ENCODE measurements at regions not wholly inside any gene's neighbourhood (a gene's known extent, or its start where the extent isn't known, plus 50 kb on each side); places are given as distances from the start of the nearest gene placed in this dataset.

- intact Hi-C loops (cut with DNase I, micrococcal nuclease) = no loop called here
- Histone ChIP-seq H3K4me3 (ENCODE audit: low read length) (no peak overlapping the region), H3K4me1 (ENCODE audit: insufficient read depth, low read length) (peaks cover 3% of the 10 kb centered on the region), H3K27ac (ENCODE audit: low read depth in 1 of 2, low read length in 2 of 2) (no peak overlapping the region), H3K36me3 (ENCODE audit: insufficient read depth, low read length) (no peaks in the 10 kb centered on the region), H3K9me3 (ENCODE audit: control insufficient read depth in 1 of 2, insufficient read depth in 1 of 2, low read length in 2 of 2) (no peaks in the 10 kb centered on the region), H3K27me3 (ENCODE audit: control insufficient read depth in 1 of 2, insufficient read depth in 2 of 2, low read length in 2 of 2) (no peaks in the 10 kb centered on the region)
- no peak overlapping the region for H3K4me3 Mint-ChIP-seq
- no peak for ATAC-seq (ENCODE audit: poor library complexity)
- ChIA-PET POLR2A (no interaction called here), CTCF (no interaction called here)
- H3K27ac Mint-ChIP-seq = no peak overlapping the region
- no peak for DNase-seq
- H3K9me3 Mint-ChIP-seq = no peaks in the 10 kb centered on the region
- H3K27me3 Mint-ChIP-seq = no peaks in the 10 kb centered on the region
- H3K36me3 Mint-ChIP-seq (ENCODE audit: low read depth) = no peaks in the 10 kb centered on the region
- no peaks in the 10 kb centered on the region for H3K4me1 Mint-ChIP-seq (ENCODE audit: low read depth)
- TF ChIP-seq CTCF (IDR thresholded peaks at IDR 0.05) = no peak
Observed at GRCh38 chr18:59800897-59801296, 98.9 kb upstream of the PMAIP1 start.

GRCh38 chr18:59799383-59800015 is 100.3 kb upstream of the PMAIP1 start:
- no peaks in the 10 kb centered on the region for H3K4me1 Mint-ChIP-seq (ENCODE audit: low read depth)
- intact Hi-C loops (cut with DNase I, micrococcal nuclease) = no loop called here
- ChIA-PET CTCF (no interaction called here), POLR2A (no interaction called here)
- Histone ChIP-seq H3K27ac (ENCODE audit: low read depth in 1 of 2, low read length in 2 of 2) (no peak overlapping the region), H3K4me3 (ENCODE audit: low read length) (no peak overlapping the region), H3K4me1 (ENCODE audit: insufficient read depth, low read length) (peaks cover 3% of the 10 kb centered on the region), H3K27me3 (ENCODE audit: control insufficient read depth in 1 of 2, insufficient read depth in 2 of 2, low read length in 2 of 2) (no peaks in the 10 kb centered on the region), H3K36me3 (ENCODE audit: insufficient read depth, low read length) (no peaks in the 10 kb centered on the region), H3K9me3 (ENCODE audit: control insufficient read depth in 1 of 2, insufficient read depth in 1 of 2, low read length in 2 of 2) (no peaks in the 10 kb centered on the region)
- no peak for ATAC-seq (ENCODE audit: poor library complexity)
- H3K27ac Mint-ChIP-seq = no peak overlapping the region
- DNase-seq = no peak
- no peaks in the 10 kb centered on the region for H3K9me3 Mint-ChIP-seq
- H3K4me3 Mint-ChIP-seq = no peak overlapping the region
- H3K36me3 Mint-ChIP-seq (ENCODE audit: low read depth) = no peaks in the 10 kb centered on the region
- no peaks in the 10 kb centered on the region for H3K27me3 Mint-ChIP-seq
- TF ChIP-seq CTCF (IDR thresholded peaks at IDR 0.05) = no peak

DNA sequence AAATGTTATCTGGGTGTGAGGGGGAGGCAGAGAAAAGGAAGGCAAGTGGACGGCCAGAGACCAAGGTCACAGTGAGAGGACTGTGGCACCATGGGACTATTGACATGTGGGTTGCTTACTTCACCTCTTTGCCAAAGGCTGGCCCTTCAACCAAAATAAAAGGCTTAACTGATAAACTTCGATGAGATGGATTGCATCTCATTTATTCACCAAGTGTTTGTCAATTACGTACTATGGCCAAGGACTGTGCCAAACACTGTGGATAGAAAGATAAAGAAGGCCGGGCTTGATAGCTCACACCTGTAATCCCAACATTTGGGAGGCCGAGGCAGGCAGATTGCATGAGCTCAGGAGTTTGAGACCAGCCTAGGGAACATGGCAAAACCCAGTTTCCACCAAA is 98.7 kb upstream of the CCBE1 start:
- no peak for TF ChIP-seq CTCF (IDR thresholded peaks at IDR 0.05)
- Histone ChIP-seq H3K36me3 (ENCODE audit: insufficient read depth, low read length) (no peaks in the 10 kb centered on the region), H3K9me3 (ENCODE audit: control insufficient read depth in 1 of 2, insufficient read depth in 1 of 2, low read length in 2 of 2) (no peaks in the 10 kb centered on the region), H3K27ac (ENCODE audit: low read depth in 1 of 2, low read length in 2 of 2) (no peak overlapping the region), H3K27me3 (ENCODE audit: control insufficient read depth in 1 of 2, insufficient read depth in 2 of 2, low read length in 2 of 2) (no peaks in the 10 kb centered on the region), H3K4me1 (ENCODE audit: insufficient read depth, low read length) (no peaks in the 10 kb centered on the region), H3K4me3 (ENCODE audit: low read length) (no peak overlapping the region)
- peaks cover 8% of the 10 kb centered on the region for H3K27me3 Mint-ChIP-seq
- intact Hi-C loops (cut with DNase I, micrococcal nuclease) = no loop called here
- H3K27ac Mint-ChIP-seq = no peak overlapping the region
- no peak overlapping the region for H3K4me3 Mint-ChIP-seq
- DNase-seq (no peak), ATAC-seq (ENCODE audit: poor library complexity) (no peak)
- ChIA-PET CTCF (no interaction called here), POLR2A (no interaction called here)
- no peaks in the 10 kb centered on the region for H3K4me1 Mint-ChIP-seq (ENCODE audit: low read depth)
- no peaks in the 10 kb centered on the region for H3K36me3 Mint-ChIP-seq (ENCODE audit: low read depth)
- H3K9me3 Mint-ChIP-seq = no peaks in the 10 kb centered on the region

All from CD4-positive, alpha-beta T cell (primary cell).